ENCODE measurements at regions not wholly inside any gene's neighbourhood (a gene's known extent, or its start where the extent isn't known, plus 50 kb on each side); places are given as distances from the start of the nearest gene placed in this dataset.

DNA sequence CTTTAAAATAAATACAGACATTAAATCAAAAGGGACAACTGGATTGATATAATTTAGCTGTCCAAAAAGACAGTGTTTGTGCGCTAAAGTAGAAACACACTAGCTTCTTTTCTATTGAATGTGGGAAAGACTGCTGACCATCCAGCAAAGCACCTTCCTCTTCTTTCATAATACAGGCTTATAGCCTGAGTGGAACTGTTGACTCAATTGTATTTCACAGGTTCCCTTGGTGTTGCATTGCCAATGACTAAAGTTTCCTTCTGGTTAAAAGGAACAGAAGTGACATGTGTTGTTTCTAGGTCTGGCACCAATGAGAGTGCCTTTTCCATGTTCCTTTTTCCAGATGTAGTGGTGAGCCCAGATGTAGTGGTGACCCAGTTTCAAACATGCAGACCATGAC, 412.3 kb downstream of the RNF144A start:
- no peak for TF ChIP-seq HNF4G (IDR thresholded peaks at IDR 0.05)
- TF ChIP-seq, protein P1, sequence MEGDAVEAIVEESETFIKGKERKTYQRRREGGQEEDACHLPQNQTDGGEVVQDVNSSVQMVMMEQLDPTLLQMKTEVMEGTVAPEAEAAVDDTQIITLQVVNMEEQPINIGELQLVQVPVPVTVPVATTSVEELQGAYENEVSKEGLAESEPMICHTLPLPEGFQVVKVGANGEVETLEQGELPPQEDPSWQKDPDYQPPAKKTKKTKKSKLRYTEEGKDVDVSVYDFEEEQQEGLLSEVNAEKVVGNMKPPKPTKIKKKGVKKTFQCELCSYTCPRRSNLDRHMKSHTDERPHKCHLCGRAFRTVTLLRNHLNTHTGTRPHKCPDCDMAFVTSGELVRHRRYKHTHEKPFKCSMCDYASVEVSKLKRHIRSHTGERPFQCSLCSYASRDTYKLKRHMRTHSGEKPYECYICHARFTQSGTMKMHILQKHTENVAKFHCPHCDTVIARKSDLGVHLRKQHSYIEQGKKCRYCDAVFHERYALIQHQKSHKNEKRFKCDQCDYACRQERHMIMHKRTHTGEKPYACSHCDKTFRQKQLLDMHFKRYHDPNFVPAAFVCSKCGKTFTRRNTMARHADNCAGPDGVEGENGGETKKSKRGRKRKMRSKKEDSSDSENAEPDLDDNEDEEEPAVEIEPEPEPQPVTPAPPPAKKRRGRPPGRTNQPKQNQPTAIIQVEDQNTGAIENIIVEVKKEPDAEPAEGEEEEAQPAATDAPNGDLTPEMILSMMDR (IDR thresholded peaks at IDR 0.05; ENCODE audit: low read depth, low read length, missing input control), result no peak
